CD8-positive, alpha-beta memory T cell (primary cell): ENCODE measurements at regions not wholly inside any gene's neighbourhood (a gene's known extent, or its start where the extent isn't known, plus 50 kb on each side); places are given as distances from the start of the nearest gene placed in this dataset.

Experiments used
- CTCF ChIA-PET: fragments of 350-600 bp; sonication (Branson Sonifier 250); formaldehyde crosslinking; loops from one replicate; lab custom pipeline; 2021; ENCODE audit warnings: antibody characterized with exemption; lab: Charles Lee
- POLR2A ChIA-PET: fragments of 350-600 bp; sonication (Branson Sonifier 250); formaldehyde crosslinking; loops from one replicate; lab custom pipeline; 2021; ENCODE audit warnings: antibody characterized with exemption; lab: Charles Lee
- DNase-seq, 5 donors: peaks; one replicate each; pipeline versions ENCODE4 v3.0.0 to v3.0.0-alpha.2; 2020 to 2022; ENCODE audit warnings: mixed read lengths in 1 of 5
- H3K27ac ChIP-seq: one replicate; pipeline ENCODE4 v1.7.0; 2013; ENCODE audit warnings: low read depth, mild to moderate bottlenecking, low read length, moderate library complexity
- H3K27me3 ChIP-seq: 2 replicates; pipeline ENCODE4 v1.7.0; 2013; ENCODE audit warnings: low read length, mild to moderate bottlenecking; ENCODE audit not compliant: insufficient read depth, poor library complexity, severe bottlenecking
- H3K36me3 ChIP-seq: 2 replicates; pipeline ENCODE4 v1.7.0; 2013; ENCODE audit warnings: mild to moderate bottlenecking, low read length, moderate library complexity; ENCODE audit not compliant: insufficient read depth
- H3K4me1 ChIP-seq: 2 replicates; pipeline ENCODE4 v1.7.0; 2013; ENCODE audit warnings: mild to moderate bottlenecking, low read length, moderate library complexity; ENCODE audit not compliant: insufficient read depth
- H3K4me3 ChIP-seq: 2 replicates; pipeline ENCODE4 v1.7.0; 2013; ENCODE audit warnings: mild to moderate bottlenecking, low read length
- H3K9me3 ChIP-seq: 2 replicates; pipeline ENCODE4 v1.7.0; 2013; ENCODE audit warnings: mild to moderate bottlenecking, low read length
- H3K27ac Mint-ChIP-seq, 8 donors: one replicate each; pipeline ENCODE4 v1.8.0; 2020 to 2021; ENCODE audit warnings: mixed read lengths in 8 of 8, mild to moderate bottlenecking in 6 of 8, inconsistent platforms in 3 of 8, moderate library complexity in 3 of 8
- H3K27me3 Mint-ChIP-seq, 2 donors: one replicate each; pipeline ENCODE4 v1.8.0; 2020 to 2021; ENCODE audit warnings: mixed read lengths in 2 of 2, mild to moderate bottlenecking in 1 of 2, moderate library complexity in 1 of 2
- H3K36me3 Mint-ChIP-seq, 3 donors: one replicate each; pipeline ENCODE4 v1.8.0; 2020 to 2021; ENCODE audit warnings: mixed read lengths in 3 of 3, inconsistent platforms in 1 of 3, mild to moderate bottlenecking in 1 of 3
- H3K4me1 Mint-ChIP-seq, 3 donors: one replicate each; pipeline ENCODE4 v1.8.0; 2020 to 2021; ENCODE audit warnings: mixed read lengths in 3 of 3, inconsistent platforms in 1 of 3, mild to moderate bottlenecking in 1 of 3
- H3K4me3 Mint-ChIP-seq, 7 donors: one replicate each; pipeline ENCODE4 v1.8.0; 2020 to 2021; ENCODE audit warnings: mixed read lengths in 7 of 7, mild to moderate bottlenecking in 6 of 7, moderate library complexity in 4 of 7, inconsistent platforms in 2 of 7
- H3K9me3 Mint-ChIP-seq, 5 donors: one replicate each; pipeline ENCODE4 v1.8.0; 2020 to 2022; ENCODE audit warnings: mixed read lengths in 5 of 5, mild to moderate bottlenecking in 3 of 5, moderate library complexity in 2 of 5, inconsistent platforms in 1 of 5

- H3K27me3 ChIP-seq: no peaks in the 10 kb centered on the region
- CTCF ChIA-PET: no interaction called here
- no peaks in the 10 kb centered on the region for H3K36me3 ChIP-seq
- no peak overlapping the region for H3K4me3 ChIP-seq
- no peaks in the 10 kb centered on the region for H3K9me3 ChIP-seq
- Mint-ChIP-seq H3K27ac (no peak overlapping the region), H3K9me3 (peaks cover 6 to 20% (median 10%) of the 10 kb centered on the region in 5 donors), H3K27me3 (peaks cover 0 to 8% of the 10 kb centered on the region in 2 donors), H3K4me3 (no peak overlapping the region), H3K4me1 (no peaks in the 10 kb centered on the region), H3K36me3 (no peaks in the 10 kb centered on the region)
- H3K4me1 ChIP-seq: no peaks in the 10 kb centered on the region
- no peak overlapping the region for H3K27ac ChIP-seq
- DNase-seq: no peak
- POLR2A ChIA-PET: no interaction called here
Observed at GRCh38 chr6:140414966-140415620, 1040.6 kb upstream of the CITED2 start.

- Histone ChIP-seq H3K27ac (no peak overlapping the region), H3K4me3 (no peak overlapping the region), H3K4me1 (no peaks in the 10 kb centered on the region), H3K36me3 (no peaks in the 10 kb centered on the region), H3K27me3 (no peaks in the 10 kb centered on the region), H3K9me3 (no peaks in the 10 kb centered on the region)
- peaks cover 0 to 6% of the 10 kb centered on the region in 2 donors for H3K27me3 Mint-ChIP-seq
- H3K27ac Mint-ChIP-seq: no peak overlapping the region
- ChIA-PET POLR2A (no interaction called here), CTCF (no interaction called here)
- H3K4me3 Mint-ChIP-seq: no peak overlapping the region
- peaks cover 0 to 14% (median 5%) of the 10 kb centered on the region in 5 donors for H3K9me3 Mint-ChIP-seq
- no peaks in the 10 kb centered on the region for H3K4me1 Mint-ChIP-seq
- H3K36me3 Mint-ChIP-seq: no peaks in the 10 kb centered on the region
- DNase-seq: no peak
Observed at GRCh38 chr6:140403020-140403419, 1028.6 kb upstream of the CITED2 start.

- H3K27ac ChIP-seq: no peak overlapping the region
- H3K4me3 ChIP-seq: no peak overlapping the region
- POLR2A ChIA-PET: no interaction called here
- Mint-ChIP-seq H3K27me3 (peaks cover 0 to 6% of the 10 kb centered on the region in 2 donors), H3K9me3 (peaks cover 0 to 11% (median 3%) of the 10 kb centered on the region in 5 donors), H3K4me3 (no peak overlapping the region), H3K36me3 (no peaks in the 10 kb centered on the region), H3K27ac (peak overlapping the region in 1 of 8 donors; percentile 1), H3K4me1 (no peaks in the 10 kb centered on the region)
- DNase-seq: no peak
- CTCF ChIA-PET: no interaction called here
- H3K4me1 ChIP-seq: no peaks in the 10 kb centered on the region
- no peaks in the 10 kb centered on the region for H3K36me3 ChIP-seq
- H3K27me3 ChIP-seq: no peaks in the 10 kb centered on the region
- no peaks in the 10 kb centered on the region for H3K9me3 ChIP-seq
Observed at GRCh38 chr6:140401761-140402160, 1027.3 kb upstream of the CITED2 start.

GRCh38 chr6:140398076-140398475, 1023.6 kb upstream of the CITED2 start:
- H3K27me3 Mint-ChIP-seq: peaks cover 0 to 4% of the 10 kb centered on the region in 2 donors
- H3K4me3 ChIP-seq: no peak overlapping the region
- no peak for DNase-seq
- no peaks in the 10 kb centered on the region for H3K27me3 ChIP-seq
- no peak overlapping the region for H3K27ac Mint-ChIP-seq
- H3K4me3 Mint-ChIP-seq: no peak overlapping the region
- H3K27ac ChIP-seq: no peak overlapping the region
- CTCF ChIA-PET: no interaction called here
- H3K4me1 Mint-ChIP-seq: no peaks in the 10 kb centered on the region
- no peaks in the 10 kb centered on the region for H3K36me3 Mint-ChIP-seq
- POLR2A ChIA-PET: no interaction called here
- no peaks in the 10 kb centered on the region for H3K9me3 Mint-ChIP-seq
- no peaks in the 10 kb centered on the region for H3K9me3 ChIP-seq
- no peaks in the 10 kb centered on the region for H3K36me3 ChIP-seq
- no peaks in the 10 kb centered on the region for H3K4me1 ChIP-seq

GRCh38 chr6:140397106-140397505, 1022.7 kb upstream of the CITED2 start:
- Mint-ChIP-seq H3K4me3 (no peak overlapping the region), H3K27ac (peak overlapping the region in 1 of 8 donors; percentile 62), H3K36me3 (no peaks in the 10 kb centered on the region), H3K9me3 (no peaks in the 10 kb centered on the region), H3K27me3 (peaks cover 0 to 4% of the 10 kb centered on the region in 2 donors), H3K4me1 (no peaks in the 10 kb centered on the region)
- POLR2A ChIA-PET: no interaction called here
- no peaks in the 10 kb centered on the region for H3K4me1 ChIP-seq
- no peak for DNase-seq
- no peaks in the 10 kb centered on the region for H3K27me3 ChIP-seq
- CTCF ChIA-PET: no interaction called here
- no peak overlapping the region for H3K4me3 ChIP-seq
- H3K36me3 ChIP-seq: no peaks in the 10 kb centered on the region
- H3K9me3 ChIP-seq: no peaks in the 10 kb centered on the region
- no peak overlapping the region for H3K27ac ChIP-seq

- Mint-ChIP-seq H3K4me1 (no peaks in the 10 kb centered on the region), H3K4me3 (no peak overlapping the region), H3K9me3 (peaks cover 0 to 2% (median 0%) of the 10 kb centered on the region in 5 donors), H3K36me3 (no peaks in the 10 kb centered on the region), H3K27me3 (peaks cover 0 to 1% of the 10 kb centered on the region in 2 donors), H3K27ac (no peak overlapping the region)
- no peaks in the 10 kb centered on the region for H3K36me3 ChIP-seq
- ChIA-PET CTCF (no interaction called here), POLR2A (no interaction called here)
- H3K4me3 ChIP-seq: no peak overlapping the region
- H3K27ac ChIP-seq: no peak overlapping the region
- no peaks in the 10 kb centered on the region for H3K9me3 ChIP-seq
- no peaks in the 10 kb centered on the region for H3K27me3 ChIP-seq
- H3K4me1 ChIP-seq: no peaks in the 10 kb centered on the region
- DNase-seq: no peak
Observed at GRCh38 chr6:140393665-140394540, 1019.5 kb upstream of the CITED2 start.

GRCh38 chr6:140388815-140389214, 1014.4 kb upstream of the CITED2 start:
- peaks cover 0 to 5% (median 0%) of the 10 kb centered on the region in 5 donors for H3K9me3 Mint-ChIP-seq
- ChIA-PET CTCF (no interaction called here), POLR2A (no interaction called here)
- peaks cover 0 to 4% (median 0%) of the 10 kb centered on the region in 3 donors for H3K36me3 Mint-ChIP-seq
- H3K4me1 ChIP-seq: no peaks in the 10 kb centered on the region
- no peak overlapping the region for H3K4me3 Mint-ChIP-seq
- no peaks in the 10 kb centered on the region for H3K9me3 ChIP-seq
- no peaks in the 10 kb centered on the region for H3K27me3 ChIP-seq
- no peaks in the 10 kb centered on the region for H3K36me3 ChIP-seq
- no peaks in the 10 kb centered on the region for H3K4me1 Mint-ChIP-seq
- H3K27ac Mint-ChIP-seq: no peak overlapping the region
- H3K4me3 ChIP-seq: no peak overlapping the region
- H3K27ac ChIP-seq: no peak overlapping the region
- peaks cover 6 to 11% of the 10 kb centered on the region in 2 donors for H3K27me3 Mint-ChIP-seq
- DNase-seq: no peak

GRCh38 chr6:140388192-140388802, 1013.8 kb upstream of the CITED2 start:
- Histone ChIP-seq H3K9me3 (no peaks in the 10 kb centered on the region), H3K4me1 (no peaks in the 10 kb centered on the region), H3K27ac (no peak overlapping the region), H3K36me3 (no peaks in the 10 kb centered on the region), H3K4me3 (no peak overlapping the region), H3K27me3 (no peaks in the 10 kb centered on the region)
- Mint-ChIP-seq H3K36me3 (peaks cover 0 to 4% (median 0%) of the 10 kb centered on the region in 3 donors), H3K4me3 (no peak overlapping the region), H3K4me1 (no peaks in the 10 kb centered on the region), H3K9me3 (peaks cover 0 to 5% (median 0%) of the 10 kb centered on the region in 5 donors), H3K27me3 (peaks cover 6 to 11% of the 10 kb centered on the region in 2 donors), H3K27ac (no peak overlapping the region)
- ChIA-PET POLR2A (no interaction called here), CTCF (no interaction called here)
- DNase-seq: no peak
